SK-N-SH treated with all-trans-retinoic acid at 6 μM for 48 hours (cell line): ENCODE measurements at regions not wholly inside any gene's neighbourhood (a gene's known extent, or its start where the extent isn't known, plus 50 kb on each side); places are given as distances from the start of the nearest gene placed in this dataset.

ENCODE experiments used
- ATAC-seq: fragments of 200-7000 bp; cut with Tn5 transposase; 3 replicates; pipeline ENCODE4 v1.9.1; 2020; ENCODE audit warnings: mild to moderate bottlenecking, moderate library complexity
- ARNTL ChIP-seq: fragments of 450-650 bp; formaldehyde crosslinking; IDR thresholded peaks from 2 replicates; pipeline ENCODE4 v1.5.0; 2020; ENCODE audit warnings: low read depth, mild to moderate bottlenecking, moderate library complexity, borderline replicate concordance
- CSDC2 ChIP-seq: fragments of 250-450 bp; sonication (Bioruptor Pico); IDR thresholded peaks from 2 replicates; pipeline ENCODE4 v1.5.0; 2020; ENCODE audit warnings: mild to moderate bottlenecking, moderate library complexity
- ESRRG ChIP-seq: fragments of 250-450 bp; sonication (Bioruptor Pico); IDR thresholded peaks from 2 replicates; pipeline ENCODE4 v1.6.1; 2021; ENCODE audit warnings: mild to moderate bottlenecking
- GLIS3 ChIP-seq: fragments of 250-450 bp; sonication (Bioruptor Pico); IDR thresholded peaks from 2 replicates; pipeline ENCODE4 v1.5.0; 2020; ENCODE audit warnings: mild to moderate bottlenecking, moderate library complexity
- ISL1 ChIP-seq: fragments of 250-450 bp; sonication (Bioruptor Pico); IDR thresholded peaks from 2 replicates; pipeline ENCODE4 v2.1.2; 2022; ENCODE audit warnings: mild to moderate bottlenecking, moderate library complexity
- PPARA ChIP-seq: fragments of 250-450 bp; sonication (Bioruptor Pico); IDR thresholded peaks from 2 replicates; pipeline ENCODE4 v1.5.0; 2020; ENCODE audit warnings: mild to moderate bottlenecking, borderline replicate concordance
- RARB ChIP-seq: fragments of 250-450 bp; sonication (Bioruptor Pico); IDR thresholded peaks from 2 replicates; pipeline ENCODE4 v1.8.0; 2021; ENCODE audit warnings: mild to moderate bottlenecking, moderate library complexity
- TCF4 ChIP-seq: fragments of 250-450 bp; sonication (Bioruptor Pico); IDR thresholded peaks from 2 replicates; pipeline ENCODE4 v1.8.0; 2021; ENCODE audit warnings: mild to moderate bottlenecking, moderate library complexity, borderline replicate concordance
- ZFP30 ChIP-seq: fragments of 450-650 bp; formaldehyde crosslinking; IDR thresholded peaks from 2 replicates; pipeline ENCODE4 v1.5.0; 2022; ENCODE audit warnings: mild to moderate bottlenecking, moderate library complexity
- TF ChIP-seq, protein P1 (sequence below): fragments of 250-450 bp; sonication (Bioruptor Pico); IDR thresholded peaks from 2 replicates; pipeline ENCODE4 v1.5.1; 2021; ENCODE audit warnings: mild to moderate bottlenecking, moderate library complexity
- TF ChIP-seq, protein P2 (sequence below): fragments of 250-450 bp; sonication (Bioruptor Pico); IDR thresholded peaks from 2 replicates; pipeline ENCODE4 v1.8.0; 2021; ENCODE audit warnings: low read depth, mild to moderate bottlenecking, moderate library complexity, borderline replicate concordance
- TF ChIP-seq, protein P3 (sequence below): fragments of 250-450 bp; sonication (Bioruptor Pico); IDR thresholded peaks from 2 replicates; pipeline ENCODE4 v1.8.0; 2020; ENCODE audit warnings: mild to moderate bottlenecking, moderate library complexity, borderline replicate concordance
- TF ChIP-seq, protein P4 (sequence below): fragments of 250-450 bp; sonication (Bioruptor Pico); IDR thresholded peaks from 2 replicates; pipeline ENCODE4 v1.5.0; 2020; ENCODE audit warnings: mild to moderate bottlenecking, moderate library complexity
- TF ChIP-seq, protein P5 (sequence below): fragments of 250-450 bp; sonication (Bioruptor Pico); IDR thresholded peaks from 2 replicates; pipeline ENCODE4 v1.5.1; 2020; ENCODE audit warnings: low read depth, mild to moderate bottlenecking, moderate library complexity

DNA sequence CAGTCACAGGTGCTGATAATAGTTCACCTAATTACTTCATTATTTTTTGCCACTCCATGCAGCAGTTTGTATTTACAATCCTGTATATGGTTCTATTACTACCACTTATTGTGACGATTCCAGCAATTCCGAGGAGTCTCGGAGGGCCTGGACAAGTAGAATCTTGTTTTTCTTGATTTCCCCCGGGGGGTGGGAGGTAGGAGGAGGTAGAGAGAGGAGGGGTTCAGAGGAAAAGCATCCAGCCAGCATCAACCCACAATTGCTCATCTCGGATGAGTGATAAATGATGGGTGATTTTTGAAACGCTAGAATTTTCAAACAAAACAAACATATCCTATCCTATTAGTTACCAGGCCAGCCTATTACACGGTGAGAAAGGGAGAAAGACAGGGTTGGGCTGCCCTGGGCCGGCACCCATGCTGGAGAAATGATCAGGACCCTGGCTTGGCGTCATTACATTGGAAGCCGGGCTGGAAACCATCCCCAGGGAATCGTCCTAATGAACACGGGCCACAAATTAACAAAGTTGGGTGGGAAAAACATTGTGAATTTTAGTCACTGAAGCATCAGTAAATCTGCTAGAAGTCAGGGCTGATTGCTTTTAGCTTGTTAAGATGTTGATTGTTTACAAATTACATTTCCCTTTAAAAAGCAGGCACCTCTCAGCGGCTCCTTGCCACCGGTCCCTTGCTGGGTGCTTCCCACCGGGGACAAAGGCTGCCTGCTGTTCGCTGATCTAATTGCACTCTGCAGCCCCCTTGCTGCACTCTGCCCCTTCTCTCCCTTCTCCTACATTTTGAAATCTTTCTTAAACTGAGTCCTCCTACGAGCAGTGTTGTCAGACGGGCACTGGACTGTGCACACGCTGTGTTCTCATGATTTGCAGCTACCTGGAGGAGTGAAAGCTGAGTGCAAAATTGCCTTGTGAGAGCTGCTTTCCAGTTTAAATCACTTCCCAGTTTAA is 95.5 kb downstream of the FAM204A start:
- TF ChIP-seq, protein P1, sequence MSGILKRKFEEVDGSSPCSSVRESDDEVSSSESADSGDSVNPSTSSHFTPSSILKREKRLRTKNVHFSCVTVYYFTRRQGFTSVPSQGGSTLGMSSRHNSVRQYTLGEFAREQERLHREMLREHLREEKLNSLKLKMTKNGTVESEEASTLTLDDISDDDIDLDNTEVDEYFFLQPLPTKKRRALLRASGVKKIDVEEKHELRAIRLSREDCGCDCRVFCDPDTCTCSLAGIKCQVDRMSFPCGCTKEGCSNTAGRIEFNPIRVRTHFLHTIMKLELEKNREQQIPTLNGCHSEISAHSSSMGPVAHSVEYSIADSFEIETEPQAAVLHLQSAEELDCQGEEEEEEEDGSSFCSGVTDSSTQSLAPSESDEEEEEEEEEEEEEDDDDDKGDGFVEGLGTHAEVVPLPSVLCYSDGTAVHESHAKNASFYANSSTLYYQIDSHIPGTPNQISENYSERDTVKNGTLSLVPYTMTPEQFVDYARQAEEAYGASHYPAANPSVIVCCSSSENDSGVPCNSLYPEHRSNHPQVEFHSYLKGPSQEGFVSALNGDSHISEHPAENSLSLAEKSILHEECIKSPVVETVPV (CRISPR knock-in tag), result no peak
- TF ChIP-seq, protein P2, sequence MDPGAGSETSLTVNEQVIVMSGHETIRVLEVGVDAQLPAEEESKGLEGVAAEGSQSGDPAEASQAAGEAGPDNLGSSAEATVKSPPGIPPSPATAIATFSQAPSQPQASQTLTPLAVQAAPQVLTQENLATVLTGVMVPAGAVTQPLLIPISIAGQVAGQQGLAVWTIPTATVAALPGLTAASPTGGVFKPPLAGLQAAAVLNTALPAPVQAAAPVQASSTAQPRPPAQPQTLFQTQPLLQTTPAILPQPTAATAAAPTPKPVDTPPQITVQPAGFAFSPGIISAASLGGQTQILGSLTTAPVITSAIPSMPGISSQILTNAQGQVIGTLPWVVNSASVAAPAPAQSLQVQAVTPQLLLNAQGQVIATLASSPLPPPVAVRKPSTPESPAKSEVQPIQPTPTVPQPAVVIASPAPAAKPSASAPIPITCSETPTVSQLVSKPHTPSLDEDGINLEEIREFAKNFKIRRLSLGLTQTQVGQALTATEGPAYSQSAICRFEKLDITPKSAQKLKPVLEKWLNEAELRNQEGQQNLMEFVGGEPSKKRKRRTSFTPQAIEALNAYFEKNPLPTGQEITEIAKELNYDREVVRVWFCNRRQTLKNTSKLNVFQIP, result no peak
- TF ChIP-seq RARB (CRISPR knock-in tag) (no peak), CSDC2 (CRISPR knock-in tag) (no peak), ARNTL (no peak), PPARA (CRISPR knock-in tag) (no peak), ZFP30 (no peak), ISL1 (CRISPR knock-in tag) (no peak)
- TF ChIP-seq, protein P3, sequence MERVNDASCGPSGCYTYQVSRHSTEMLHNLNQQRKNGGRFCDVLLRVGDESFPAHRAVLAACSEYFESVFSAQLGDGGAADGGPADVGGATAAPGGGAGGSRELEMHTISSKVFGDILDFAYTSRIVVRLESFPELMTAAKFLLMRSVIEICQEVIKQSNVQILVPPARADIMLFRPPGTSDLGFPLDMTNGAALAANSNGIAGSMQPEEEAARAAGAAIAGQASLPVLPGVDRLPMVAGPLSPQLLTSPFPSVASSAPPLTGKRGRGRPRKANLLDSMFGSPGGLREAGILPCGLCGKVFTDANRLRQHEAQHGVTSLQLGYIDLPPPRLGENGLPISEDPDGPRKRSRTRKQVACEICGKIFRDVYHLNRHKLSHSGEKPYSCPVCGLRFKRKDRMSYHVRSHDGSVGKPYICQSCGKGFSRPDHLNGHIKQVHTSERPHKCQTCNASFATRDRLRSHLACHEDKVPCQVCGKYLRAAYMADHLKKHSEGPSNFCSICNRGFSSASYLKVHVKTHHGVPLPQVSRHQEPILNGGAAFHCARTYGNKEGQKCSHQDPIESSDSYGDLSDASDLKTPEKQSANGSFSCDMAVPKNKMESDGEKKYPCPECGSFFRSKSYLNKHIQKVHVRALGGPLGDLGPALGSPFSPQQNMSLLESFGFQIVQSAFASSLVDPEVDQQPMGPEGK (CRISPR knock-in tag), result no peak
- TF ChIP-seq, protein P4, sequence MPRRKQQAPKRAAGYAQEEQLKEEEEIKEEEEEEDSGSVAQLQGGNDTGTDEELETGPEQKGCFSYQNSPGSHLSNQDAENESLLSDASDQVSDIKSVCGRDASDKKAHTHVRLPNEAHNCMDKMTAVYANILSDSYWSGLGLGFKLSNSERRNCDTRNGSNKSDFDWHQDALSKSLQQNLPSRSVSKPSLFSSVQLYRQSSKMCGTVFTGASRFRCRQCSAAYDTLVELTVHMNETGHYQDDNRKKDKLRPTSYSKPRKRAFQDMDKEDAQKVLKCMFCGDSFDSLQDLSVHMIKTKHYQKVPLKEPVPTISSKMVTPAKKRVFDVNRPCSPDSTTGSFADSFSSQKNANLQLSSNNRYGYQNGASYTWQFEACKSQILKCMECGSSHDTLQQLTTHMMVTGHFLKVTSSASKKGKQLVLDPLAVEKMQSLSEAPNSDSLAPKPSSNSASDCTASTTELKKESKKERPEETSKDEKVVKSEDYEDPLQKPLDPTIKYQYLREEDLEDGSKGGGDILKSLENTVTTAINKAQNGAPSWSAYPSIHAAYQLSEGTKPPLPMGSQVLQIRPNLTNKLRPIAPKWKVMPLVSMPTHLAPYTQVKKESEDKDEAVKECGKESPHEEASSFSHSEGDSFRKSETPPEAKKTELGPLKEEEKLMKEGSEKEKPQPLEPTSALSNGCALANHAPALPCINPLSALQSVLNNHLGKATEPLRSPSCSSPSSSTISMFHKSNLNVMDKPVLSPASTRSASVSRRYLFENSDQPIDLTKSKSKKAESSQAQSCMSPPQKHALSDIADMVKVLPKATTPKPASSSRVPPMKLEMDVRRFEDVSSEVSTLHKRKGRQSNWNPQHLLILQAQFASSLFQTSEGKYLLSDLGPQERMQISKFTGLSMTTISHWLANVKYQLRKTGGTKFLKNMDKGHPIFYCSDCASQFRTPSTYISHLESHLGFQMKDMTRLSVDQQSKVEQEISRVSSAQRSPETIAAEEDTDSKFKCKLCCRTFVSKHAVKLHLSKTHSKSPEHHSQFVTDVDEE (CRISPR knock-in tag), result no peak
- ATAC-seq, result no peak

DNA sequence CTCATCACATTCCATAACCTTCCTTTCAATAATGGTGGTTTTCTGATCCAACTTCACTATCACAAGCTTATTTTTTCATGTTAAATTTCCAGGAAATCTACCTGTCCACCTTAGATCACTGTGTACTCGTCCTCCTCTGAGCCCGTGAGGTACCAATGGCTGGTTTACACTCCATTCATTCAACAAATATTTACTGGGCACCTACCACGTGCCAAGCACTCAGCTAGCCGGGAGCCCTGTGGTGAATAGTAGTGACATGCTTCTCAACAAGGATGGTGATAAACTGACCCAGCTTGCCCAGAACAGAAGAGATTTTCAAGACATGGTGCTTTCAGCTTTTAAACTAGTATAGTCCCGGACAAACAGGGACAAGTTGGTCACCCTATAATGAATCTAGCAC is 98.2 kb downstream of the FAM204A start:
- no peak for TF ChIP-seq GLIS3 (CRISPR knock-in tag)
- no peak for ATAC-seq

DNA sequence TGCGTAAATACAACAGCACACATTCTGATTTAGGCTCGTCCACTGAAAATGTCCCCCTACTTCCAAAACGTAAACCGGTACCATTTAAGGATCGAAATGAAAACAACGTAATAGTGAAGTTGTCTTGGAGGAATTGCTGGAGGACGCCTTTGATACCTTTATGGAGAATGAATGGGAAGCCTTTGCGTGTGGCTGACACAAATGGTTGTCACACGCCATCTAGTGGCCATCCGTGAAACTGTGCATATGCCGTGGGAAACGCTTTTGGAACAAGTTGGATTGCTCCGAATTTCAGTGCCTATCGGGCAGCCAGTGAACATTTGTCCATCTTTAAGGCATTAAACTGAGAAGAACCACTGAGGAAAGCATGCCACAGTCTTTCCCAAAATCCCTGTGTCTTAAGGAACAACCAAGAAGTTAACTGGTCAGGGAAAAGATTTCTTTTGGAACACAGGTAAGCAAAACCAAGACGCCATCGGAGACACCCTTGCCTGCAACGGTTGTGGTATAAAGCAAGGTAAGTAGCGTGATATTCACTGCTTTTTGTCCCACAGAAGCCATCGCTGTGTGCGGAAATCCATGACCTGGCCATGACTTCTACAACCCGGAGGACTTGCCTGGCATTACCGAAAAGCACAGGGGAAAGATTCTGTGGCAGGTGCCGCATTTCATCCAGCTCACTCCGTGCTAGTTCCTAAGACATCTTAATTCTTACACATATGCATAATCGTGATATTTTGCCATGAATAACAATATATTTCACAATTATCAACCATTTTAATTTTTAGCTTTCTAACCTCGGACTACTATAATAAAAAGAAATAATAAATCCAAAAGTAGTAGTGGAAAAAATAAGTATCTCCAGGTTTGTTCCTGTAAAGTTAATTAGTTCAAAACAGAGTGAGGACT is 100.6 kb downstream of the FAM204A start:
- TF ChIP-seq ESRRG (CRISPR knock-in tag) (no peak), TCF4 (no peak), ISL1 (CRISPR knock-in tag) (no peak), RARB (CRISPR knock-in tag) (no peak)
- TF ChIP-seq, protein P3 (CRISPR knock-in tag), result no peak
- TF ChIP-seq, protein P4 (CRISPR knock-in tag), result no peak
- TF ChIP-seq, protein P5, sequence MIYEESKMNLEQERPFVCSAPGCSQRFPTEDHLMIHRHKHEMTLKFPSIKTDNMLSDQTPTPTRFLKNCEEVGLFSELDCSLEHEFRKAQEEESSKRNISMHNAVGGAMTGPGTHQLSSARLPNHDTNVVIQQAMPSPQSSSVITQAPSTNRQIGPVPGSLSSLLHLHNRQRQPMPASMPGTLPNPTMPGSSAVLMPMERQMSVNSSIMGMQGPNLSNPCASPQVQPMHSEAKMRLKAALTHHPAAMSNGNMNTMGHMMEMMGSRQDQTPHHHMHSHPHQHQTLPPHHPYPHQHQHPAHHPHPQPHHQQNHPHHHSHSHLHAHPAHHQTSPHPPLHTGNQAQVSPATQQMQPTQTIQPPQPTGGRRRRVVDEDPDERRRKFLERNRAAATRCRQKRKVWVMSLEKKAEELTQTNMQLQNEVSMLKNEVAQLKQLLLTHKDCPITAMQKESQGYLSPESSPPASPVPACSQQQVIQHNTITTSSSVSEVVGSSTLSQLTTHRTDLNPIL (CRISPR knock-in tag), result no peak
- ATAC-seq, result peak; percentile 86
